ENCODE measurements at regions not wholly inside any gene's neighbourhood (a gene's known extent, or its start where the extent isn't known, plus 50 kb on each side); places are given as distances from the start of the nearest gene placed in this dataset.
"Not testable (repeated sequence)": the region's sequence is repeated elsewhere in the genome, so short reads cannot be mapped to it uniquely, and the experiment has no call there.

DNA sequence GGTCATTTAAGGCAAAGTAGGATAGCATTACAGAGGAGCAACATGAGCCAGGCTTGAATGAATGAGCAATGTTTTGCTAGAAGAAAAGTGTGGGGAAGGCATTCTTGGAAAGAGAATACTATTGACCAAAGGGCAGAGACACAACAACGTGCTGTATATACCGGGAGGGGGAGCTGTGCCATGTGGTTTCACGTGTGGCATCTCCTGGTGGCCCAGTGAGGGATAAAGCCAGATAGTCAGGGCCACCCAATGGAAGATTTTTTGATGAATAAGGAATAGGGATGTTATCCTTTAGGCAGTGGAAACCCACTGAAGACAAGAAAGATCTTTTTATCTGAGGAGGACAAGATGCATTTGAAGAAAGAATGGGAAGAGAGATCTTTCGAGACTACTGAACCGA lies 90.2 kb downstream of the ATP6V0E2 start:
- DNase-seq; intact Hi-C loops (cut with DNase I); ATAC-seq; H3K27ac ChIP-seq (ENCODE audit: low read length); H3K9me3 ChIP-seq (ENCODE audit: control insufficient read depth, low read length); H3K4me3 ChIP-seq (ENCODE audit: low read length); H3K4me1 ChIP-seq (ENCODE audit: control insufficient read depth, insufficient read depth, low read length); H3K27me3 ChIP-seq (ENCODE audit: control insufficient read depth, insufficient read depth): not testable (repeated sequence)
- WGBS, result 85% methylated on average over 4 of the region's 5 CpGs

- H3K4me1 ChIP-seq (ENCODE audit: control insufficient read depth, insufficient read depth, low read length); ATAC-seq; H3K9me3 ChIP-seq (ENCODE audit: control insufficient read depth, low read length); H3K27me3 ChIP-seq (ENCODE audit: control insufficient read depth, insufficient read depth); H3K27ac ChIP-seq (ENCODE audit: low read length); DNase-seq; intact Hi-C loops (cut with DNase I); H3K4me3 ChIP-seq (ENCODE audit: low read length): not testable (repeated sequence)
- 66% methylated on average over 2 of the region's 2 CpGs for WGBS
Measured at GRCh38 chr7:149966444-149966843, 92.7 kb downstream of the ATP6V0E2 start.

GRCh38 chr7:149972977-149973376 lies 99.2 kb downstream of the ATP6V0E2 start:
- ATAC-seq; H3K27ac ChIP-seq (ENCODE audit: low read length); DNase-seq; intact Hi-C loops (cut with DNase I); H3K4me1 ChIP-seq (ENCODE audit: control insufficient read depth, insufficient read depth, low read length); H3K9me3 ChIP-seq (ENCODE audit: control insufficient read depth, low read length); H3K4me3 ChIP-seq (ENCODE audit: low read length); H3K27me3 ChIP-seq (ENCODE audit: control insufficient read depth, insufficient read depth): not testable (repeated sequence)
- 89% methylated on average over 10 of the region's 10 CpGs for WGBS

- intact Hi-C loops (cut with DNase I), result not testable (repeated sequence)
- 86% methylated on average over 6 of the region's 11 CpGs for WGBS
Measured at GRCh38 chr7:149973681-149974080, 99.9 kb downstream of the ATP6V0E2 start.

DNA sequence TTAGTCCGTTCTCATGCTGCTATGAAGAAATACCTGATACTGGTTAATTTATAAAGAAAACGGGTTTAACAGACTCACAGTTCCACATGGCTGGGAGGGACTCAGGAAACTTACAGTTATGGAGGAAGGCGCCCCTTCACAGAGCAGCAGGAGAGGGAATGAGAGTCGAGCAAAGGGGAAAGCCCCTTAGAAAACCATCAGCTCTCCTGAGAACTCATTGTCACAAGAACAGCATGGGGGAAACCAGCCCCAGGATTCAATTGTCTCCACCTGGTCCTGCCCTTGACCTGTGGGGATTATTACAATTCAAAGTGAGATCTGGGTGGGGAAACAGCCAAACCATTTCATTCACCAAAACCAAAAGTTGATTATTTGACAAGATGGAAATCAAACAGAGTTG lies 101.8 kb downstream of the ATP6V0E2 start:
- H3K9me3 ChIP-seq (ENCODE audit: control insufficient read depth, low read length); DNase-seq; intact Hi-C loops (cut with DNase I); H3K27ac ChIP-seq (ENCODE audit: low read length); H3K4me3 ChIP-seq (ENCODE audit: low read length); ATAC-seq; H3K4me1 ChIP-seq (ENCODE audit: control insufficient read depth, insufficient read depth, low read length); H3K27me3 ChIP-seq (ENCODE audit: control insufficient read depth, insufficient read depth): not testable (repeated sequence)
- WGBS, result 48% methylated on average over 4 of the region's 4 CpGs

More at GRCh38 chr7:149973681-149974080, 99.9 kb downstream of the ATP6V0E2 start:
- H3K4me3 ChIP-seq (ENCODE audit: low read length); H3K27me3 ChIP-seq (ENCODE audit: control insufficient read depth, insufficient read depth); H3K4me1 ChIP-seq (ENCODE audit: control insufficient read depth, insufficient read depth, low read length); H3K27ac ChIP-seq (ENCODE audit: low read length); DNase-seq; ATAC-seq; H3K9me3 ChIP-seq (ENCODE audit: control insufficient read depth, low read length): not testable (repeated sequence)

DNA sequence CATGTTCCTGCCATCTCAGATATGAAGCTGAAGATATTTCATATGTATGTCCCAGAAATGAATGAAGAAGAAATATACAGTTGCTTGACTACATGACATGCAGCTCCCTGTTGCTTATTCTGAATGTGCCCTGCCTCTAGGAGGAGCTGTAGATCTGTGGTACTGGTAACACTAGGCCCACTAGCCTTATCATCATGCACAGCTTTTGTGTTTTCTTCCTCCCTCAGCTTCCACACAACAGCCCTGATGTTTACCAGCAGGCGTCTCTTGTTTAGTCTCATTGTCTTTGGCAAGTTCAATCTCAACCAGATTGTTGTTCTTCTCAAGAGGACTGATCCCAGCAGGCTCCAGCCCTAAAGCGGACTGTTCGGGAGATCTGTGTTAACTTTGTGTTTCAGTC lies 104.8 kb downstream of the ATP6V0E2 start:
- H3K27ac ChIP-seq (ENCODE audit: low read length); H3K9me3 ChIP-seq (ENCODE audit: control insufficient read depth, low read length); H3K4me1 ChIP-seq (ENCODE audit: control insufficient read depth, insufficient read depth, low read length); H3K27me3 ChIP-seq (ENCODE audit: control insufficient read depth, insufficient read depth); intact Hi-C loops (cut with DNase I); ATAC-seq; H3K4me3 ChIP-seq (ENCODE audit: low read length); DNase-seq: not testable (repeated sequence)
- WGBS, result 85% methylated on average over 3 of the region's 3 CpGs

DNA sequence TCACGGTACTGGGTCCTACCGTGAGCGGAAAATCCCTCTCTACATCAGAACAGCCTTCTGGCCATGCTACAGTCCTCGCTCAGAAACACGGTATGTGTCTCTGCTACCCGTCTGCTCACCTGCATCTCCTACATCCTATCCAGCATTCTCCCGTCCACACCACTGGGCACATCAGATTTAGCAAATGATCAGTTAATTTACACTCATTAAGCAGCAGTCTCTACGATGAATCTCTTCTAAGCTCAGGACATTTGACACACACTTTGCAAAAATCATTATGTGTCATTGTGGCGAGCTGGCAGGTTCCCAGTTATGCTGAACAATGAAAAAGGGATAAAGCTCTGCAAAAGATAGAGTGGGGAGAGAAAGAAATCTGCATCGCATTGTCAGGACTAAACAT lies 105.2 kb downstream of the ATP6V0E2 start:
- ATAC-seq; H3K4me1 ChIP-seq (ENCODE audit: control insufficient read depth, insufficient read depth, low read length); DNase-seq; H3K27me3 ChIP-seq (ENCODE audit: control insufficient read depth, insufficient read depth); H3K9me3 ChIP-seq (ENCODE audit: control insufficient read depth, low read length); H3K4me3 ChIP-seq (ENCODE audit: low read length); H3K27ac ChIP-seq (ENCODE audit: low read length); intact Hi-C loops (cut with DNase I): not testable (repeated sequence)
- 71% methylated on average over 8 of the region's 10 CpGs for WGBS

DNA sequence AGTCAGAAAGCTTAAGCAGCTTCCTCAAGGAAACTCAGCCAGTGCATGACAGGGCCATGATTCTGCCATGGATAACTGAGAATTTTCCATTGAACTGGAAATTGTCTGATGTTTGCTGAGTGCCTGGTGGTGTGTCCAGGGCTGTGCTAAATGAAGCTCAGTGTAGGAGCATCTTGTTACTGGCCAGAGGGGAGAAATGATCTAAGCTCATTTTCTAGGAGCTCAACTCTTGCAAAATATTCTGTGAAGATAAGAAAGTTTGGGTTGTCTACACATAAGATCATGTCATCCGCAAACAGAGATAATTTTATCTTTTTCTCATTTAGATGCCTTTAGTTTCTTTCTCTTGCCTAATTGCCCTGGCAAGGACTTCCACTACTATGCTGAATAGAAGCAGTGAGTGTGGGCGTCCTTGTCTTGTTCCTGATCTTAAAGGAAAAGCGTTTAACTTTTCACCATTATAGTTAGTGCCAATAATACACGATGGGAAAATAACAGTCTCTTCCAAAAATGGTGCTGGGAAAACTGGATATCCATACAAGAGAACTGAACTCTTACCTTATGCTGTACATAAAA lies 108.9 kb downstream of the ATP6V0E2 start:
- intact Hi-C loops (cut with DNase I); H3K4me3 ChIP-seq (ENCODE audit: low read length); H3K27me3 ChIP-seq (ENCODE audit: control insufficient read depth, insufficient read depth); H3K9me3 ChIP-seq (ENCODE audit: control insufficient read depth, low read length); DNase-seq; H3K4me1 ChIP-seq (ENCODE audit: control insufficient read depth, insufficient read depth, low read length); H3K27ac ChIP-seq (ENCODE audit: low read length): not testable (repeated sequence)
- WGBS, result 40% methylated on average over 4 of the region's 4 CpGs
- ATAC-seq, result peak; percentile 42 to 70

DNA sequence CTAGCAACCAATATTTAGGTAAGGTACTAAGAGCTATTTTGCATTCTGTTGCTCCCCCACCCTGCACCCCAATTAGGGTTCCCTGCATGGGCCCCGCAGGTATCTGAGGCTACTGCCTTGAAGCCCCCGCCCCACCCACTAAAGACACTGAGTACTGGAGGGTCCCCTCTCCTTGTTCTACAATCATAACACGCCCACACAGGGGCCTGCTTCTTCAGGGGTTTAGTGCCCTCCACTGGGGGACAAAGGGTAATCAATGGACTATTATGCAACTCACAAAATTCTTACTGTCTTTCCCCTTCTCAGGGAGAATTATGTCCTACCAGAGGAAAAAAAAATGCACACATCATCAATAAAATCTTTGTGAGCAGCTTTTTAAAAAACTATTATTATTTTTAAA lies 113.1 kb downstream of the ATP6V0E2 start:
- DNase-seq; H3K27me3 ChIP-seq (ENCODE audit: control insufficient read depth, insufficient read depth); H3K4me3 ChIP-seq (ENCODE audit: low read length); intact Hi-C loops (cut with DNase I); H3K9me3 ChIP-seq (ENCODE audit: control insufficient read depth, low read length); H3K4me1 ChIP-seq (ENCODE audit: control insufficient read depth, insufficient read depth, low read length); H3K27ac ChIP-seq (ENCODE audit: low read length); ATAC-seq: not testable (repeated sequence)
- WGBS, result no CpG with 5 or more reads among the region's 3 CpGs

GRCh38 chr7:149991652-149992302 lies 118.0 kb downstream of the ATP6V0E2 start:
- H3K4me1 ChIP-seq (ENCODE audit: control insufficient read depth, insufficient read depth, low read length); H3K4me3 ChIP-seq (ENCODE audit: low read length); H3K9me3 ChIP-seq (ENCODE audit: control insufficient read depth, low read length); DNase-seq; H3K27ac ChIP-seq (ENCODE audit: low read length); ATAC-seq; H3K27me3 ChIP-seq (ENCODE audit: control insufficient read depth, insufficient read depth); intact Hi-C loops (cut with DNase I): not testable (repeated sequence)
- WGBS, result 84% methylated on average over 8 of the region's 8 CpGs

DNA sequence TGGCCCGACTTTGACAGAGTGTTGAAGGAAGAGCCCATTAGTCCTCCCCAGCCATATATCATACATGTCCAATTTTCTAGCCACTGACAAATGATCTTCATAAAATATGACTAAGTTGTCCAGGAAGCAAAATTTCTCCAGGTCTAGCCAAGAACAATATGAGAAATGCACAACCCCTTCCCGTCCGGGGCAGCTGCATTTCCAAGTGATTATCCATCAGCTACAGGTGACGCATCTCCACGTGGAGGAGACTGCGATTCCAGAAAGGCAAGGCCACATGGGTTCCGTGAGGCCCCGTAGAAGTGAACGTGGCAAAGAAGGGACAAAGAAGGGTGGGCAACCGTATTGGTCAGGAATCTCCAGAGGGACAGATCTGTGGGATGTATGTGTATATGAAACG lies 118.6 kb downstream of the ATP6V0E2 start:
- H3K4me1 ChIP-seq (ENCODE audit: control insufficient read depth, insufficient read depth, low read length); ATAC-seq; DNase-seq; H3K27me3 ChIP-seq (ENCODE audit: control insufficient read depth, insufficient read depth); intact Hi-C loops (cut with DNase I); H3K27ac ChIP-seq (ENCODE audit: low read length); H3K9me3 ChIP-seq (ENCODE audit: control insufficient read depth, low read length); H3K4me3 ChIP-seq (ENCODE audit: low read length): not testable (repeated sequence)
- WGBS, result 85% methylated on average over 11 of the region's 11 CpGs
